H1 (cell line): ENCODE measurements at regions not wholly inside any gene's neighbourhood (a gene's known extent, or its start where the extent isn't known, plus 50 kb on each side); places are given as distances from the start of the nearest gene placed in this dataset.

Experiments used
- EP300 ChIP-seq, 2 experiments: IDR thresholded peaks; 1 replicate in 1 of 2; 2 replicates in 1 of 2; pipeline ENCODE4 v1.6.1; 2011 to 2012; ENCODE audit warnings: low read depth in 2 of 2, low read length in 2 of 2, mild to moderate bottlenecking in 2 of 2, borderline replicate concordance in 1 of 2, inconsistent platforms in 1 of 2, moderate library complexity in 1 of 2
- EZH2 ChIP-seq: fragments of 200-600 bp; sonication (generic); IDR thresholded peaks from 2 replicates; pipeline ENCODE4 v1.7.1; 2012; ENCODE audit warnings: low read depth, mild to moderate bottlenecking, moderate library complexity, low read length, inconsistent platforms; ENCODE audit not compliant: severe bottlenecking
- POLR2A ChIP-seq, 2 experiments: IDR thresholded peaks; 1 replicate in 1 of 2; 2 replicates in 1 of 2; pipeline ENCODE4 v1.6.1; 2011; ENCODE audit warnings: low read depth in 2 of 2, low read length in 2 of 2, mild to moderate bottlenecking in 2 of 2; ENCODE audit errors: control extremely low read depth in 1 of 2
- RNF2 ChIP-seq: fragments of 200-900, 300-1000 bp; sonication (generic); IDR thresholded peaks from 2 replicates; pipeline ENCODE4 v1.7.1; 2016; ENCODE audit warnings: borderline replicate concordance, low read depth, mild to moderate bottlenecking, antibody characterized with exemption, low read length; ENCODE audit not compliant: poor library complexity, severe bottlenecking; ENCODE audit errors: missing control alignments
- SP4 ChIP-seq: IDR thresholded peaks from 2 replicates; pipeline ENCODE4 v1.6.1; 2012; ENCODE audit warnings: low read length, inconsistent platforms
- SRF ChIP-seq: IDR thresholded peaks from 2 replicates; pipeline ENCODE4 v1.6.1; 2011; ENCODE audit warnings: mild to moderate bottlenecking, low read depth, low read length, moderate library complexity
- ZNF274 ChIP-seq: IDR thresholded peaks from 2 replicates; pipeline ENCODE4 v1.7.0; 2012; ENCODE audit warnings: low read length, borderline replicate concordance; ENCODE audit errors: extremely low read depth
- TF ChIP-seq, protein P1 (sequence below), 3 experiments: IDR thresholded peaks; 1 replicate in 2 of 3; 2 replicates in 1 of 3; pipeline versions ENCODE4 v1.5.1 to v1.6.1; 2011; ENCODE audit warnings: low read length in 3 of 3, mild to moderate bottlenecking in 3 of 3, inconsistent platforms in 2 of 3, low read depth in 1 of 3, moderate library complexity in 1 of 3; ENCODE audit not compliant: insufficient read depth in 1 of 3; ENCODE audit errors: control extremely low read depth in 1 of 3
- TF ChIP-seq, protein P2 (sequence below): IDR thresholded peaks from 2 replicates; pipeline ENCODE4 v1.6.1; 2012; ENCODE audit warnings: low read length, inconsistent platforms
- TF ChIP-seq, protein P3 (sequence below): IDR thresholded peaks from 2 replicates; pipeline ENCODE4 v1.6.1; 2012; ENCODE audit warnings: inconsistent platforms

DNA sequence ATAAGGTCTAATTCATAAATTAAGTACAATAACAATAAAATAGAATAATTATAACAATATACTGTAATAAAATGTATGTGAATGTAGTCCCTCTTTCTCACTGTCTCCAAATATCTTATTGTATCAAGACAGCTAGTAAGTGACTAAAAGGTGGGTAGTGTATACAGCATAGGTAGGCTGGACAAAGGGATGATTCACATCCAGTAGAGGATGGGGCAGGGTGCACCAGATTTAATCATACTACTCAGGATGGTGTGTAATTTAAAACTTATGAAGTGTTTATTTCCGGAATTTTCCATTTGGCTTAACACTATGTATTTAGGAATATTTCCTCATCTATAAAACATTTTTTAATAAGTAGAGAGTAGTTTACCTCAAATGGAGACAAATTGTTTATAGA, 876.1 kb upstream of the CADM2 start:
- TF ChIP-seq SRF = no peak
- no peak for TF ChIP-seq SP4
- TF ChIP-seq, protein P1, sequence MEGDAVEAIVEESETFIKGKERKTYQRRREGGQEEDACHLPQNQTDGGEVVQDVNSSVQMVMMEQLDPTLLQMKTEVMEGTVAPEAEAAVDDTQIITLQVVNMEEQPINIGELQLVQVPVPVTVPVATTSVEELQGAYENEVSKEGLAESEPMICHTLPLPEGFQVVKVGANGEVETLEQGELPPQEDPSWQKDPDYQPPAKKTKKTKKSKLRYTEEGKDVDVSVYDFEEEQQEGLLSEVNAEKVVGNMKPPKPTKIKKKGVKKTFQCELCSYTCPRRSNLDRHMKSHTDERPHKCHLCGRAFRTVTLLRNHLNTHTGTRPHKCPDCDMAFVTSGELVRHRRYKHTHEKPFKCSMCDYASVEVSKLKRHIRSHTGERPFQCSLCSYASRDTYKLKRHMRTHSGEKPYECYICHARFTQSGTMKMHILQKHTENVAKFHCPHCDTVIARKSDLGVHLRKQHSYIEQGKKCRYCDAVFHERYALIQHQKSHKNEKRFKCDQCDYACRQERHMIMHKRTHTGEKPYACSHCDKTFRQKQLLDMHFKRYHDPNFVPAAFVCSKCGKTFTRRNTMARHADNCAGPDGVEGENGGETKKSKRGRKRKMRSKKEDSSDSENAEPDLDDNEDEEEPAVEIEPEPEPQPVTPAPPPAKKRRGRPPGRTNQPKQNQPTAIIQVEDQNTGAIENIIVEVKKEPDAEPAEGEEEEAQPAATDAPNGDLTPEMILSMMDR (IDR thresholded peaks at IDR 0.05; ENCODE audit: control extremely low read depth in 1 of 3, insufficient read depth in 1 of 3, low read depth in 1 of 3, low read length in 3 of 3) = no peak
- TF ChIP-seq EZH2 = no peak
- TF ChIP-seq EP300 (IDR thresholded peaks at IDR 0.05; ENCODE audit: borderline replicate concordance in 1 of 2, low read depth in 2 of 2, low read length in 2 of 2) = no peak
- TF ChIP-seq, protein P2, sequence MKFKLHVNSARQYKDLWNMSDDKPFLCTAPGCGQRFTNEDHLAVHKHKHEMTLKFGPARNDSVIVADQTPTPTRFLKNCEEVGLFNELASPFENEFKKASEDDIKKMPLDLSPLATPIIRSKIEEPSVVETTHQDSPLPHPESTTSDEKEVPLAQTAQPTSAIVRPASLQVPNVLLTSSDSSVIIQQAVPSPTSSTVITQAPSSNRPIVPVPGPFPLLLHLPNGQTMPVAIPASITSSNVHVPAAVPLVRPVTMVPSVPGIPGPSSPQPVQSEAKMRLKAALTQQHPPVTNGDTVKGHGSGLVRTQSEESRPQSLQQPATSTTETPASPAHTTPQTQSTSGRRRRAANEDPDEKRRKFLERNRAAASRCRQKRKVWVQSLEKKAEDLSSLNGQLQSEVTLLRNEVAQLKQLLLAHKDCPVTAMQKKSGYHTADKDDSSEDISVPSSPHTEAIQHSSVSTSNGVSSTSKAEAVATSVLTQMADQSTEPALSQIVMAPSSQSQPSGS = no peak
- TF ChIP-seq POLR2A (IDR thresholded peaks at IDR 0.05; ENCODE audit: control extremely low read depth in 1 of 2, low read depth in 2 of 2, low read length in 2 of 2) = no peak
- no peak for TF ChIP-seq ZNF274
- TF ChIP-seq, protein P3, sequence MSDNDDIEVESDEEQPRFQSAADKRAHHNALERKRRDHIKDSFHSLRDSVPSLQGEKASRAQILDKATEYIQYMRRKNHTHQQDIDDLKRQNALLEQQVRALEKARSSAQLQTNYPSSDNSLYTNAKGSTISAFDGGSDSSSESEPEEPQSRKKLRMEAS = no peak
- no peak for TF ChIP-seq RNF2
